Neural progenitor cell (in vitro differentiated cells): ENCODE measurements at regions not wholly inside any gene's neighbourhood (a gene's known extent, or its start where the extent isn't known, plus 50 kb on each side); places are given as distances from the start of the nearest gene placed in this dataset.

Experiments used
- DNase-seq: peaks from one replicate; pipeline ENCODE4 v3.0.0-alpha.2; 2016; ENCODE audit warnings: low spot score
- H2AFZ ChIP-seq: fragments of 200-600 bp; sonication (generic); replicated peaks from 2 replicates; pipeline ENCODE4 v1.6.1; 2016; ENCODE audit warnings: antibody characterized with exemption
- H3F3A ChIP-seq: fragments of 200-600 bp; sonication (generic); 2 replicates; pipeline ENCODE4 v1.6.1; 2016; ENCODE audit warnings: antibody characterized with exemption, low read depth
- H3K27ac ChIP-seq: fragments of 200-600 bp; sonication (generic); 2 replicates; pipeline ENCODE4 v1.5.1; 2016; ENCODE audit warnings: mild to moderate bottlenecking
- H3K27me3 ChIP-seq: fragments of 200-600 bp; sonication (generic); 2 replicates; pipeline ENCODE4 v1.6.1; 2016; ENCODE audit warnings: mild to moderate bottlenecking, moderate library complexity
- H3K36me3 ChIP-seq: fragments of 200-600 bp; sonication (generic); 2 replicates; pipeline ENCODE4 v1.5.1; 2016
- H3K4me1 ChIP-seq: fragments of 200-600 bp; sonication (generic); 2 replicates; pipeline ENCODE4 v1.6.1; 2016; ENCODE audit warnings: mixed run types
- H3K4me2 ChIP-seq: fragments of 200-600 bp; sonication (generic); 2 replicates; pipeline ENCODE4 v1.6.1; 2016
- H3K4me3 ChIP-seq: fragments of 200-600 bp; sonication (generic); 2 replicates; pipeline ENCODE4 v1.5.1; 2016
- H3K79me2 ChIP-seq: fragments of 200-600 bp; sonication (generic); 2 replicates; pipeline ENCODE4 v1.6.1; 2016; ENCODE audit warnings: low read depth
- H3K9ac ChIP-seq: fragments of 200-600 bp; sonication (generic); 2 replicates; pipeline ENCODE4 v1.6.1; 2016
- H3K9me3 ChIP-seq: fragments of 200-600 bp; sonication (generic); 2 replicates; pipeline ENCODE4 v1.5.1; 2016; ENCODE audit warnings: low read depth
- H4K20me1 ChIP-seq: fragments of 200-600 bp; sonication (generic); 2 replicates; pipeline ENCODE4 v1.6.1; 2016; ENCODE audit warnings: low read depth
- H3K27ac Mint-ChIP-seq: 3 replicates; pipeline ENCODE4 v1.8.0; 2021; ENCODE audit warnings: mixed read lengths
- H3K27me3 Mint-ChIP-seq: 2 replicates; pipeline ENCODE4 v1.8.0; 2022; ENCODE audit warnings: low read depth, mild to moderate bottlenecking, inconsistent platforms, moderate library complexity, mixed read lengths; ENCODE audit not compliant: insufficient read depth
- H3K36me3 Mint-ChIP-seq: 3 replicates; pipeline ENCODE4 v1.8.0; 2021; ENCODE audit warnings: mixed read lengths
- H3K4me1 Mint-ChIP-seq: 3 replicates; pipeline ENCODE4 v1.8.0; 2021; ENCODE audit warnings: mixed read lengths
- H3K4me3 Mint-ChIP-seq: 3 replicates; pipeline ENCODE4 v1.8.0; 2021; ENCODE audit warnings: mild to moderate bottlenecking, moderate library complexity, mixed read lengths
- H3K9me3 Mint-ChIP-seq: 3 replicates; pipeline ENCODE4 v1.8.0; 2020; ENCODE audit warnings: mixed read lengths
- EZH2 ChIP-seq: fragments of 200-600 bp; sonication (generic); IDR thresholded peaks from 2 replicates; pipeline ENCODE4 v1.6.1; 2017; ENCODE audit warnings: antibody characterized with exemption, mild to moderate bottlenecking, moderate library complexity
- EZH2phosphoT487 ChIP-seq: fragments of 200-600 bp; sonication (generic); IDR thresholded peaks from 2 replicates; pipeline ENCODE4 v1.6.1; 2017; ENCODE audit warnings: antibody characterized with exemption
- TF ChIP-seq, protein P1 (sequence below): fragments of 200-600 bp; sonication (generic); IDR thresholded peaks from 2 replicates; pipeline ENCODE4 v1.5.1; 2017; ENCODE audit warnings: antibody characterized with exemption, mild to moderate bottlenecking

DNA sequence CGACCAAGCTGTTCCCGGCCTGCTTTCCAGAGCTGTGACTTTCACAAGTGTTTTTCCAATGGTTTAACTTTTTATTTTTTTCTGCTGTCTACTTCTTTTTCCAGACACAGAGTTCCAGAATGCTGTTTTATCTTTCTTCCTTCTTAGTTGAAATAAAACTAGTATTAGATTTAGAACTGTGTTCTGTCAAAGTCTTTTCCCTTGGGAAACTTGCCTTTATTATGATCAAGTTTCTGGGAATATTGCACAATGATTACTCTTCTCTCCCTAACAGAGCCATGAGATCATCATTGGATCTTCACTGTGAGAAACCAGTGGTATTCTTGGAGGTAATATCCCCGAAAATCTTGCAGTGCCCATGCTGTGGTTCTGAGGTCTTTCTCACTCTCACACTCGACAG lies 104.9 kb upstream of the KCND2 start:
- Histone ChIP-seq H3K36me3 (no peaks in the 10 kb centered on the region), H3K9me3 (no peaks in the 10 kb centered on the region), H3K4me3 (no peak overlapping the region), H2AFZ (no peak overlapping the region), H3K79me2 (no peaks in the 10 kb centered on the region), H3F3A (no peaks in the 10 kb centered on the region), H3K27me3 (no peaks in the 10 kb centered on the region), H4K20me1 (no peaks in the 10 kb centered on the region), H3K4me1 (no peaks in the 10 kb centered on the region), H3K27ac (no peak overlapping the region), H3K9ac (no peak overlapping the region), H3K4me2 (no peak overlapping the region)
- DNase-seq, result no peak
- Mint-ChIP-seq H3K4me3 (no peak overlapping the region), H3K36me3 (no peaks in the 10 kb centered on the region), H3K4me1 (no peaks in the 10 kb centered on the region), H3K27me3 (peaks cover 3% of the 10 kb centered on the region), H3K27ac (no peak overlapping the region), H3K9me3 (no peaks in the 10 kb centered on the region)
- TF ChIP-seq EZH2phosphoT487 (no peak), EZH2 (no peak)
- TF ChIP-seq, protein P1, sequence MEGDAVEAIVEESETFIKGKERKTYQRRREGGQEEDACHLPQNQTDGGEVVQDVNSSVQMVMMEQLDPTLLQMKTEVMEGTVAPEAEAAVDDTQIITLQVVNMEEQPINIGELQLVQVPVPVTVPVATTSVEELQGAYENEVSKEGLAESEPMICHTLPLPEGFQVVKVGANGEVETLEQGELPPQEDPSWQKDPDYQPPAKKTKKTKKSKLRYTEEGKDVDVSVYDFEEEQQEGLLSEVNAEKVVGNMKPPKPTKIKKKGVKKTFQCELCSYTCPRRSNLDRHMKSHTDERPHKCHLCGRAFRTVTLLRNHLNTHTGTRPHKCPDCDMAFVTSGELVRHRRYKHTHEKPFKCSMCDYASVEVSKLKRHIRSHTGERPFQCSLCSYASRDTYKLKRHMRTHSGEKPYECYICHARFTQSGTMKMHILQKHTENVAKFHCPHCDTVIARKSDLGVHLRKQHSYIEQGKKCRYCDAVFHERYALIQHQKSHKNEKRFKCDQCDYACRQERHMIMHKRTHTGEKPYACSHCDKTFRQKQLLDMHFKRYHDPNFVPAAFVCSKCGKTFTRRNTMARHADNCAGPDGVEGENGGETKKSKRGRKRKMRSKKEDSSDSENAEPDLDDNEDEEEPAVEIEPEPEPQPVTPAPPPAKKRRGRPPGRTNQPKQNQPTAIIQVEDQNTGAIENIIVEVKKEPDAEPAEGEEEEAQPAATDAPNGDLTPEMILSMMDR, result no peak

DNA sequence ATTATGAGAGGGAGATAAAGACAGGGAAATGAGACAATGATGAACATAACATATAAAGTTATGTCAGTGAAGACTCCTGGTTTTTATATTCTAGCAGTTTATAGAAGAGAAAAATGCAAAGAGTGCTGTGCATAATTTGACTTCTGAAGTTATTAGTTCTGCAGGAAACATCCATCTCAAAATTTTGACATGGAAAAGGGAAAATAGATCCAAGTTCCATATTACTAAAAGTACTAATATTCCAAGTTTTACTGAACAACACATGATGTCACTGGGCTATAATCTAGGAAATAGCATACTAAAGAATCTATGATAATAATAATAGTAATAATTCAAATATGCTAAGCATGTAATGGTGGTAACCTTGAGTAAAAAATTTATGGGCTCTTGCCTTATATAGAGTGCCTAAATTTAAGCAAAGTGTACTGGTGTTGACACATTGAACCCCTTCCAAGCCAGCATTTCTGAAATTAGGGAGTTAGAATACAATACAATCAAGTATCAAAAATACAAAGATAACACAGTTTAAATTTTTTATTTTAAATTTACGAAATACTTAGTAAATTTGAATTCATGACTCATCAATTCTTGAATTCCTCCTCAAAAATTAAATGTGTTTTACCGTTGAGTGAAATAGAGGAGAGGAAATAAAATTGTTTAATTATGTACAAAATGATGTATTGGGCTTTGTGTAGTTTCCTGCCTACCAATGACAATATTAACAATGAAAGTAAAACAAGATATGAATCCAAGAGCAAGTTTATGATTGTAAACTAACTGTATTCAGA lies 102.8 kb upstream of the KCND2 start:
- no peaks in the 10 kb centered on the region for H3K9me3 ChIP-seq
- Mint-ChIP-seq H3K27ac (no peak overlapping the region), H3K4me3 (no peak overlapping the region), H3K9me3 (no peaks in the 10 kb centered on the region), H3K36me3 (no peaks in the 10 kb centered on the region), H3K4me1 (no peaks in the 10 kb centered on the region), H3K27me3 (peaks cover 3% of the 10 kb centered on the region)
- H3K79me2 ChIP-seq, result no peaks in the 10 kb centered on the region
- H3K4me3 ChIP-seq, result no peak overlapping the region
- H3K4me2 ChIP-seq, result no peak overlapping the region
- H2AFZ ChIP-seq, result no peak overlapping the region
- no peak for DNase-seq
- no peaks in the 10 kb centered on the region for H3K36me3 ChIP-seq
- no peaks in the 10 kb centered on the region for H3K4me1 ChIP-seq
- no peaks in the 10 kb centered on the region for H3K27me3 ChIP-seq
- H3K9ac ChIP-seq, result no peak overlapping the region
- TF ChIP-seq EZH2phosphoT487 (no peak), EZH2 (no peak)
- TF ChIP-seq, protein P1, result no peak
- H3K27ac ChIP-seq, result no peak overlapping the region
- no peaks in the 10 kb centered on the region for H3F3A ChIP-seq
- H4K20me1 ChIP-seq, result no peaks in the 10 kb centered on the region

DNA sequence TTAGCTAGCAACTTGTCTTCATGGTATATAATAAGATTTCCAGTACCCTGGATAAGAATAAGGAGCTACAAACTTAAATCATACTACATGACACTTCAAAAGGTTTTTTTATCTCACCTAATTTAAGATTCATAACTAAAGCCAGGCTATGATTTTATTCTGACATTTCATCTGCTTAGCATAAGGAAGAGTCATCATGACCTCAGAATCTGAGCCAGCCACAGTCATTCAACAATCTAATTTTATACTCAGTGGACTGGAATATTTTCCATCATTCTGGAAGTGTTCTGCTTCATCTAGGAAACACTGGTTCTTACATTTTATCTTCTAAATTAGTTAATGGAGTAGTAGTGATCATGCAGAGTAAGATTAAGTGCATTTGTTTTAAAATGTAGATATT lies 102.1 kb upstream of the KCND2 start:
- H3K9ac ChIP-seq, result no peak overlapping the region
- no peaks in the 10 kb centered on the region for H3K4me1 ChIP-seq
- no peaks in the 10 kb centered on the region for H3F3A ChIP-seq
- H4K20me1 ChIP-seq, result no peaks in the 10 kb centered on the region
- Mint-ChIP-seq H3K36me3 (no peaks in the 10 kb centered on the region), H3K9me3 (no peaks in the 10 kb centered on the region), H3K27ac (no peak overlapping the region), H3K4me1 (no peaks in the 10 kb centered on the region), H3K27me3 (peaks cover 3% of the 10 kb centered on the region), H3K4me3 (no peak overlapping the region)
- no peak overlapping the region for H2AFZ ChIP-seq
- no peaks in the 10 kb centered on the region for H3K36me3 ChIP-seq
- no peaks in the 10 kb centered on the region for H3K79me2 ChIP-seq
- H3K9me3 ChIP-seq, result no peaks in the 10 kb centered on the region
- no peaks in the 10 kb centered on the region for H3K27me3 ChIP-seq
- H3K4me2 ChIP-seq, result no peak overlapping the region
- H3K27ac ChIP-seq, result no peak overlapping the region
- H3K4me3 ChIP-seq, result no peak overlapping the region
- no peak for TF ChIP-seq EZH2
- no peak for TF ChIP-seq EZH2phosphoT487
- TF ChIP-seq, protein P1, result no peak
- no peak for DNase-seq
